Medulla oblongata (tissue), 1 donor: ENCODE measurements at regions not wholly inside any gene's neighbourhood (a gene's known extent, or its start where the extent isn't known, plus 50 kb on each side); places are given as distances from the start of the nearest gene placed in this dataset.
A peak's percentile ranks its signal among the peaks of the same experiment; 100 is the strongest.

Experiments
- DNase-seq: peaks from one replicate; pipeline ENCODE4 v3.0.0-alpha.2; 2015; ENCODE audit errors: extremely low spot score

GRCh38 chr4:181323061-181323460 is 920.1 kb upstream of the TENM3 start:
- DNase-seq = no peak

- DNase-seq = no peak
Observed at GRCh38 chr4:181330654-181331201, 912.5 kb upstream of the TENM3 start.

GRCh38 chr4:181331214-181331613 is 912.0 kb upstream of the TENM3 start:
- no peak for DNase-seq

DNA sequence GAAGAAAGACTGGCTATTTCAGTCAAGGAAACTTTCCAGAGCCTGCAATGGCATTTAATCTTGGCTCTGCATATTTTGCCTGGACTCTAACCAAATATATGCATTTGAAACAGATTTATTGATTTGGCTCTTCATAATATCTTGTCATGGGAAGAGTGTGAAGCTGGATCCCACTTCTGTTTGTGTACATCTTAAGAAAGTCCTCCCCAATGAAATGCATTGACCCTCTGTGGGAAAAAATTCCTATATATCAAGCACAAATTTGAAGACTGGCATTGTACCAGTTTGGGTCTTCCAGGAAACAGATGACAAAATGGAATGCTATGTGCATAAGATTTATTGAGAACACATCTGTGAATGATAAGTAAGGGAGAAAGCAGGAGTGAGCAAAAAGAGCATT is 897.3 kb upstream of the TENM3 start:
- DNase-seq = no peak

DNA sequence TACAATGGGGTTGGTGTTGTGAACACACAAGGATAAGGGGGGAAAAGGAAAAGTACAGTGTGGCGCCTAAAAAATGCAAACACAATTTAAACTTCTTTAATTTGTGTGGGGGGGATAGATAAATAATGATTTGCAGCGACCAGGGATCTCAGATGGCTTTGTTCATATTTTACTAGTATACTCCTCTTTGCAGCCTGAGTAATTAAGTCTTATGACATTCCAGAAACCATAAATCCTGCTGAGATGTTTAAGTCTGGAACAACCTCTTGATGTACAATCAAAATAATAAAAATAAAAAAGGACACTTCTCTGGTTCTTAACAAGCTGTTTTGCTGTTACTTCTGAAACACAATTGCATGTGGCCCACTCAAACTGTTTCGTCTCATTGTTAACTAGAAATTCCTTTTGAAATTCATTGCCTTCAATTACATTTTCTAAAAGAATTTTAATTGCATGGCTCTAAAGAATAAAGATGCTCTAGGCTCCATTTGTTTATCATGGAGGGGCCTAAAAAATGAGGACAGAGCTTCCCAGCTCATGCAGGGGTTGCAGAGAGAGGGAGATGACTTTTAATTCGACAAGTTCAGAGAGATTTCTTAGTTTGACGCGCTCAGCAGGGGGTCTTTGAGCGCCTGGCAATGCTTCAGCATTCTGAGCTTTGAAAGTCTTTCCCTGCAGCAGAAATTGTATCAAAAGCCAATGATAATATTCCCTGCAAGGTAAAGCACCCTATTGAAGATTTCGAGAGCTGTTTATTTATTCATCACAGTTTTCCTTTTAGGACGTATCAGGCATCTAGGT is 892.4 kb upstream of the TENM3 start:
- no peak for DNase-seq

- no peak for DNase-seq
Observed at GRCh38 chr4:181364504-181364903, 878.7 kb upstream of the TENM3 start.

DNA sequence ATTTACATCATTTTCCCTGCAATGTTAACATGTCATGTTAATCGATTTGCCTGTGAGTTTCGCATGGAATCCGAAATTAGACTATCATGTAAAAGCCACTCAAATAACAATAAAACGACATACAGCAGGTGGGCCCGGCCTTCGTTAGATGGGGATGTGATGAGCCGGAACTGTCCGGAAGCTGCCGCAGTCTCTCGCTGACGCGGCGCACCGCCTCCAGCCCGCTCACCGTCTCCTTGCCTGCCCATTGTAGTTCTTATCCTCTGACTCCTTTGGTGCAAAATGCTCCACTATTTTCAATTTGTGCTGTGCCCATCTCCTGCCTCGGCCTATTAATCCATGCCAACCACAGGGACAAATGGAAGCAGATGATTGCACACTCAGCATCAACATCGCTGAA is 877.5 kb upstream of the TENM3 start:
- DNase-seq = no peak

GRCh38 chr4:181372014-181372413 is 871.2 kb upstream of the TENM3 start:
- no peak for DNase-seq

GRCh38 chr4:181376058-181376457 is 867.1 kb upstream of the TENM3 start:
- DNase-seq = no peak

DNA sequence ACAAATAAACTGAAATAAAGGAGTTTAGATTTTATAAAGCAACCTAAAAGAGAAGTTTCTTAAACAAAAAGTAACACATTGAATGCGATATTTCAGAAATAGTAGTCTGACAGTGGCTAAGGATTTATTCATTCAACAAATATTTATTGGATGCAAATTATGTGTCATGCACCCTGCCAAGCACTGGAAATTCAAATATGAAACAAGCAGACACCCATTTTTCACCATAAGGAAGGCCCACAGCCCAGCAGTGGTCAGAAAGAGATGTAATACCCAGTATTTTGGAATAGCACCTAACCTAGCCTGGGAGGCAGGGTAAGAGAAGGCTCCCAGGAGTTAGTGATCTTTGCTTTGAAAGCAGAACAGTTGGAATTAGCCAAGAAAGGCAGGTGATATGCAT is 855.1 kb upstream of the TENM3 start:
- DNase-seq = no peak

GRCh38 chr4:181416966-181417365 is 826.2 kb upstream of the TENM3 start:
- DNase-seq = peak; percentile 12

DNA sequence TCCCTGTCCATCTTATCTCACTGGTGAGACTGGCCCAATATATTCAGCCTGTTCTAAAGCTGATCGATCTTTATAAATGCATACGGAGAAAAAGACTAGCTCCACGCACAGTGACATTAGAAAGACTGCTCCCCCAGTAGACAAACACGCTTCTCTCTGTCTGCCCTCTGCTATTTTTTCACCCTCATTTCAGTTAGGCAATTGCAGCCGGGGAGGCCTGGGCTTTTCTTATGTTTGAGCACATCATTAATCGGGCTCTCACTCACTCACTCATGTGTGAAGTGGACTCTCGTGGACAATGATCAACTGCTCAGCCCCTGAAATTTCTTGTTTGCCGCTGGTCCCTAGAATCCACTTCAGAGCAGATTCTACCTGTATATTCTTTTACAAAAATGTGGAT is 824.7 kb upstream of the TENM3 start:
- no peak for DNase-seq

DNA sequence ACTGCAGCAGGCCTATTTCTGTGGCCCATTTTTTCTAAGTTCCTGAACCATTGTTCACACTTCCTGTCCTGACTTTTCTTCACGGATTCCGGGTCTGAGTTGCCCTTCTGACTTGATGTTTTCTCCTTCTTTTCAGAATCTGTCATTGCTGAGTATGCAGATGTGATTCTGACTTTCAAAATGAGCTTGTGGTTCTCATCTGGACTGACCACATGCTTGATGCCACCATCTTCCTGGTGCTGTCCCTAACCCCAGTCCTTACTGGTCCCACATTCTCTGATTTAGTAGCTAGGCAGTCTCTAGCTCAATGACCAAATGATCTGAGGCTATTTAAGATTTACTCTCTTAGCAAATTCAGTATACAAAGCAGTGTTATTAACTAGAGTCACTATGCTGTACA is 822.3 kb upstream of the TENM3 start:
- DNase-seq = no peak

GRCh38 chr4:181424362-181425016 is 818.7 kb upstream of the TENM3 start:
- no peak for DNase-seq

- DNase-seq = no peak
Observed at GRCh38 chr4:181427076-181427475, 816.1 kb upstream of the TENM3 start.

GRCh38 chr4:181431006-181431405 is 812.2 kb upstream of the TENM3 start:
- DNase-seq = no peak

- no peak for DNase-seq
Observed at GRCh38 chr4:181431661-181432060, 811.5 kb upstream of the TENM3 start.

GRCh38 chr4:181432335-181432734 is 810.9 kb upstream of the TENM3 start:
- DNase-seq = no peak

- no peak for DNase-seq
Observed at GRCh38 chr4:181437895-181438294, 805.3 kb upstream of the TENM3 start.

DNA sequence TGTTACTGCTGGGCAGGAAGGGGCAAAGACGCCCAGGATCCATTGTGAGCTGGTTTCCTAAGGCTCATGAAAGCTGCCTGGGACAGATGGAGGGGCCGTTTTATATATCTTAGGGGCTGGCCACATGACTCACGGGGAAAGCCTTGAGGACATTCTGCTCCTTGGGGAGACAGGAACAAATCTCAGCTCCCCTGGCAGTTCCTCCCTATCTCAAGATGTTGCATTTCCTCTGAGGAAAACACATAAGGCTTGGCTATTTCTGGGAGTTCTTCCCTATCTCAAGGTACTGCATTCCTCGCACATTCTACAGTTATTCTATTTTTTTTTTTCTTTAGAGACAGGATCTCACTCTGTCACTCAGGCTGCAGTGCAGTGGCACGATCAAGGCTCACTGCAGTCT is 804.6 kb upstream of the TENM3 start:
- DNase-seq = no peak

DNA sequence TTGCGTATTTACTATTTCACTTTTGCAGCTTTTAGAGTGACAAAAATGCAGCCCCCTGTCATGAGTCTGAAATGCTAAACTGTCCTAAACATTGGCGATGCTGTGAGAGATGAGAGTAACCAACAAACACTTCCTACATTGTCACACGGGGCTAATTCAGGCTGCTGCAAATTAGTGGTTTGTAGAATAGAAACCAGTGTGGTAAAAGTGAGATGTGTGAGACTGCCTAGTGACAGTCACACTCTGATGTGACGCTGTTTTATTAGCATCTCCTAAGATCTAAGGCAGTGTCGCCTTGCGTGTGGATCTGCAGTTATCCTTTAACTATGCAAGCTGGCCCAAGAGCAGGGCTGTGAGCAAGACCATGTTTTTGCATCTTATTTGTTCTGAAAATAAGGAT is 800.2 kb upstream of the TENM3 start:
- DNase-seq = no peak

- DNase-seq = no peak
Observed at GRCh38 chr4:181465826-181466225, 777.4 kb upstream of the TENM3 start.

- DNase-seq = no peak
Observed at GRCh38 chr4:181468451-181468850, 774.8 kb upstream of the TENM3 start.
